GM19395 (cell line): ENCODE measurements at regions not wholly inside any gene's neighbourhood (a gene's known extent, or its start where the extent isn't known, plus 50 kb on each side); places are given as distances from the start of the nearest gene placed in this dataset.
"Not testable (repeated sequence)": the region's sequence is repeated elsewhere in the genome, so short reads cannot be mapped to it uniquely, and the experiment has no call there.

ENCODE experiments used
- ATAC-seq: cut with Tn5 transposase; IDR thresholded peaks from one replicate; pipeline ENCODE4 v1.9.1; 2021; ENCODE audit warnings: mild to moderate bottlenecking, moderate library complexity; ENCODE audit not compliant: unreplicated experiment

- ATAC-seq, result no peak
These were observed 507.1 kb downstream of the BRINP3 start for GRCh38 chr1:189970331-189971230.

- no peak for ATAC-seq
These were observed 506.0 kb downstream of the BRINP3 start for GRCh38 chr1:189971656-189972055.

- no peak for ATAC-seq
These were observed 500.5 kb downstream of the BRINP3 start for GRCh38 chr1:189977184-189977583.

- no peak for ATAC-seq
These were observed 494.3 kb downstream of the BRINP3 start for GRCh38 chr1:189983166-189983890.

- no peak for ATAC-seq
These were observed 491.1 kb downstream of the BRINP3 start for GRCh38 chr1:189986516-189986915.

- no peak for ATAC-seq
These were observed 490.2 kb downstream of the BRINP3 start for GRCh38 chr1:189987509-189987908.

- no peak for ATAC-seq
These were observed 484.8 kb downstream of the BRINP3 start for GRCh38 chr1:189992856-189993255.

- no peak for ATAC-seq
These were observed 477.2 kb downstream of the BRINP3 start for GRCh38 chr1:190000365-190000872.

- no peak for ATAC-seq
These were observed 476.5 kb downstream of the BRINP3 start for GRCh38 chr1:190001187-190001586.

GRCh38 chr1:190003376-190003775 lies 474.3 kb downstream of the BRINP3 start:
- ATAC-seq, result no peak

GRCh38 chr1:190011585-190011984 lies 466.1 kb downstream of the BRINP3 start:
- no peak for ATAC-seq

- ATAC-seq, result not testable (repeated sequence)
These were observed 458.5 kb downstream of the BRINP3 start for GRCh38 chr1:190019151-190019550.

- ATAC-seq, result no peak
These were observed 457.9 kb downstream of the BRINP3 start for GRCh38 chr1:190019717-190020116.

- ATAC-seq, result no peak
These were observed 455.0 kb downstream of the BRINP3 start for GRCh38 chr1:190022709-190023108.

- ATAC-seq, result no peak
These were observed 448.2 kb downstream of the BRINP3 start for GRCh38 chr1:190029441-190029840.

GRCh38 chr1:190043655-190044054 lies 434.0 kb downstream of the BRINP3 start:
- no peak for ATAC-seq

- no peak for ATAC-seq
These were observed 431.4 kb downstream of the BRINP3 start for GRCh38 chr1:190046231-190046630.
